ENCODE measurements at regions not wholly inside any gene's neighbourhood (a gene's known extent, or its start where the extent isn't known, plus 50 kb on each side); places are given as distances from the start of the nearest gene placed in this dataset.

DNA sequence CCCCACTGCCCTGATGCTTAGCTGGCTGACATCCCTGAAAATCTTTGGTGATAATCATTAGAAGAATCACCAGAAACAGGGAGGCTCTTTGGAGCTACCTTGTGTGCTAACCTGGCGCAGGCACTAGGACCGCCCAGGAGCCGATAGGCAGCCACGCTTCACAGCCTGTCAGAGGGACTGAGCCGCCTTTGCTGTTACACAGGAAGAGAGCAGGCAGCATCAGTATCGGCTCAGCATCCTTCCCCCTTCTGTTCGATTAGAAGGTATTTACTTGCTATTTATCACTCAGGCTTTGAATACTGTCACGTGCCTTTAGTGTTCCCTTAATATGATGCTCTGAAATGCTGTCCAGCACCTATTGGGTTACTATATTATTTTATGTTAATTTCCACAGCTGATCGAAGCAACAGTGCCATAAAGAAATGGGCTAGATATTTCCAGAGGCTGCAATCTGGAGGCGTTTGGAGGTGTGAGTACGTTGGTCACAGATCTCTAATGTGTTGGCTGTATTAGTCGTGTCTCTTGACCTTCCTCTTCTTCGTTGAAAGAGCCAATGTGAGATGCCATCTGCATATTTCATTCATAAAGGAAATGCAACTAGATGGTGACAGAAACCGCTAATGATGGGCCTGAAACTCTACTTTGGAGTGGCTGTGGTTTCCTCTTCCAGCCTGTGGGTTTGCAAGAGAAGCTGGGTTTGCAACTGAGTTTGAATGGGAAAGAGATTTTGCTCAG is 110.4 kb upstream of the RAB27B start:
- DNase-seq, result peak; percentile 96

DNA sequence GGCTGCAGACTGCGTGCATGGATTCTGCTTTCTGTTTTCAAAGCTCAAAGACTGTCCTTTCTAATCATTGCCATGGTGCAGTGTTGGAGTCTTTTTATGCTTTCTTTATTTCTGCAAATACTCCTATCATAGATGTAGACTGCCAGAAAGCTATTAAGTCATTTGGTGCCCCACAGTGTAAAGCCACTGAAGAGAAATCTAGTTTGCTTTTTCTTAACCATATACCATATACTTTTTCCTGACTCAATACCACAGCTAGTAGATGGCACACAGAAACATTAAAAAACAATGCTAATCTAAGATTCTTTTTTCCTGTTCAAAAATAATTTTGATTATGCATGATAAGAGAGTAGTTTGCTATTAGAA is 109.9 kb upstream of the RAB27B start:
- DNase-seq, result no peak

DNA sequence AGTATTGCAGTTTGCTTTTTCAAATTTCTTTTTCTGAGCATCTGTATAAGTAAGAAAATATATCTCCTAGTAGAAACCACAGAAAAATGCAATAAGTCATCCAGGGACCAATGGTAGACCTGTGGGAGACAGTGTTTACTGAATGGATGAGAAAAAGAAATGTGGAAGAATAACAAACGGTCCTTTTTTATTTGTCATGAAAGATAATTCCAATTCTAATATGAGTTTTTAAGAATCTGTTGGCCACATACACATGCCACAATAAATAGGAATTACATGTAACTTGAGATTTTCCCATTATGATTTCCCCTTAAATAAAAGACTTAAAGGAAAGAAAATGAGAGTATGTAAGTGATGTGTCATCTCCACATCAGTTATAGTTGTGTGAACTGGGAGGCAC is 107.7 kb upstream of the RAB27B start:
- DNase-seq, result no peak

DNA sequence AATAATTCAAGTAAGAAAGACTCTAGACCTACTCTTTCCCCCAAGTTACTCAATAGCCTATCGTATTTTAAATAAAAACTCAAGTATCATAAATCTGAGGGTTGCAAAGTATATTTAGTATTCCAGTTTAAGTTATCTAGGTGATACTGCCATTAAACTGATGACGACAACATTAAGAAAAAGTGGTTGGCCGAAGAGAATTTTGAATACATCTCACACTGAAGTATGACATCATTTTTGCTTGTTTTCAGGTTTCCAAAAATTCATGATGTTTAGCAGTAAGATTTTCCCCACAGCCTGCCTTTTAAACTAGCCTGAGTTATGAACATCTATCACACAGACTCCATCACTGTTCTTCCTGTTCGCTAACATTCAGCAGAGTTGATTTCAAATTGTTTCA is 102.1 kb upstream of the RAB27B start:
- DNase-seq, result no peak

DNA sequence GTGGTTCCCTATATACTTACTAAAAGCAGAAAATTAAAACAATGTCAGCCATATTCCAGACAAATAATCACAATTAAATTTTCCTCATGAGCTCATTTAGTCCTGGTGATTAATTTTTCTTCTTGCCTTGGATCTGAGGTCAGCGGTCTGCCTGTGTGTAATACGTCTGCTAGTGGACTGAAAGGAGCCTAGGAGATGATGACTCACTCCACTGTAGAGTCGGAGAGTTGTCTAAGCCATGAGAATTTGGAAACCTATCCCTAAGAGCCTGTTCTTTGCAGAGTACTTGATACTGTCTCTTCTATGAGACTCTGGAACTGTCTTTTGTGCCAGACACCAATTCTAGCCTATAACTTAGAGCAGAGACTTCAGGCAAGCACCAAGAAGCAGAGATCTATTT is 94.2 kb upstream of the RAB27B start:
- peak; percentile 85 for DNase-seq

DNA sequence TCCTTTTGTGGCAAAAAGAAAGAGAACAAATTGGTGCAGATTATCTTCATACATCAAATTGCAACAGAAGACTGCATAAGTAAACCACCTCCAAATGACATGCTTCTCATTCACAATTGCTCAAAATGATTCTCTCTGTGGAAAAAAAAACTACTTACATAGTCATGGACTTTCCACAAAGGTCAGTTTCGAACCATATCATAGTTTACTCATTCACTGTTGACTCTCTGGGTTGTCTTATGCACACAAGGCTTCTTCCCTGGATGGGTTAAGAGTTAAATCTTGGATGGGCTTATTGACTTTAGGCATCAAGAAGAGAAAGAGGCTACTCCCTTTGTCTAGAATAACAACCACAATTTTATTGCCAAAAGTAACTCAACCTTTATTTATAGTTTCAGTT is 91.3 kb upstream of the RAB27B start:
- DNase-seq, result peak; percentile 12

DNA sequence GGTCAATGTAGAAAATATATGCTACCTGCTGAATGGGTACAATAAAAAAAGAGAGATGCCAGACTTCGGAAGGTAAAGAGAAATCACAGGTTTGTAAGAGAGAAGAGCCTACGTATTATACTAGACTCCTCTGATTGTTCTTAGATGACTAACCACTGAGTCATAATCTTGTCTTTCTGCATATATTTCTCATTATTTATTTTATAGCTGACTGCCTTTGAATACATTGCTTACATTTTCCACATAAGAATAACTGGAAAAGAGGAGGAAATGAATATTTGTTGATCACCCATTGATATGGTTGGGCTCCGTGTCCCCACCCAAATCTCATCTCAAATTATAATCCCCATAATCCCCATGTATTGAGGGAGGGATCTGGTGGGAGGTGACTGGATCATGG is 90.3 kb upstream of the RAB27B start:
- no peak for DNase-seq

DNA sequence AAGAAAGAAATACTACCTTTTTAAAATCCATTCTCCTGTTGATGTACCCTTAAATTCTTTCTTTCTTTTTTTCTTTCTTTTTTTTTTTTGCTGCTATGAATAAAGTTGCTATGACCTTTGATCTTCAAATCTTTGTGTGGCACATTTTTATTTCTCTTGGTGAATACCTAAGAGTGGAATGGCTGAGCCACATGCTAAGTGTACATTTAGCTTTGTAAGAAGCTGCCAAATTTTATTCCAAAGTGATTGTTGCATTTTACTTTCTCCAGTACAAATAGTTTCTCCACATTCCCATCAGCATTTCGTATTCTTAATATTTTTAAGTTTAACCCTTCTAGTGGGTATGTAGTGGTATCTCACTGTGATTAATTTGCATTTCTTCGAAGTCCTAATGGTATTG is 88.8 kb upstream of the RAB27B start:
- DNase-seq, result no peak

DNA sequence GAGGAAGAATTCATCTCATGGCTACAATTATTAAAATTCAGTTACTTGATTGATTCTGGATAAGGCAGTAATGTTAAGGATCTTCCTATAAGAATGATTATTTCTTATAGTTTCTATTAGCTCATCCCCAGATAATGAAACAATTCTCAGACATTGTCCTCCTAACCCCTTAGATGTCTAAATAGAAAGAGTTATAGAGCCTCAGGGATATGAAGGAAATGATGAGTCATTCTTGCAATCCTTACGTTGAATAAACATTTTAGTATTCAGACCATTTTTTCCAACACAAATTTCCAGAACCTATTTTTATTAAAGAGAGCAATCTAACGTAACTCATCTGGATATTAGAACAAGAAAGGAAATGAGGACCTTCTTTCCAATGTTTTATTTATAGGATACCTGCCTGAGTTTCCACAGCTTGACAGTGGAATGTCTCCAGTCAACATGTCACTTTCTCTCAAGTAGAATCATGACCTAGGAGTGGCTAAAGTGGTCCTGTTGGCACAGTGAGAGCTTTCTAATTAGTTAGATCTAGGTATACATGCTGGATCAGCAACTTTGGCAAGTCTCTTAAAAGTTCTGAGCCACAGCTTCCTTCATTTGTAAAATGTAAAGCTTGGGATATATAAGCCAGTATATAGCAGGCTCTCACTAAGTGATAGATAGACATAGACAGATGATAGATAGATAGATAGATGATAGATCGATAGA is 88.0 kb upstream of the RAB27B start:
- no peak for DNase-seq

DNA sequence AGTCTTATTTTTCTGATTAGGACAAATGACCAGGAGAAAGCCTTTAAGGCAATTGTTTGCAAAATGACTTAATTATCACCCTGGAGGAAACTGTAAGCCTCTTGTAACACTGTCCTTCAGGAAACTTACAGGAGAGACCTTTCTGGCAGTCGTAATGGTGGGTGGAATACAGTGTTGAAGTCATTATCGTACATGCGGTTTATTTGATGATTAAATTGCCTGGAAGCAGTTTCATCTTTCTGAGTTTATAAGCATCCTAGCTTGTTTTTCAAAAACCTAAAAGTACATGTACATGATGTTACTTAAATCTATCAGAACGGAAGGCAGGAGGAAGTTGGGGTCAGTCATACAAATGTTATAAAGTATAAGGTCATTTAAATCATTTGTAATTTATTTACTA is 86.2 kb upstream of the RAB27B start:
- DNase-seq, result no peak

DNA sequence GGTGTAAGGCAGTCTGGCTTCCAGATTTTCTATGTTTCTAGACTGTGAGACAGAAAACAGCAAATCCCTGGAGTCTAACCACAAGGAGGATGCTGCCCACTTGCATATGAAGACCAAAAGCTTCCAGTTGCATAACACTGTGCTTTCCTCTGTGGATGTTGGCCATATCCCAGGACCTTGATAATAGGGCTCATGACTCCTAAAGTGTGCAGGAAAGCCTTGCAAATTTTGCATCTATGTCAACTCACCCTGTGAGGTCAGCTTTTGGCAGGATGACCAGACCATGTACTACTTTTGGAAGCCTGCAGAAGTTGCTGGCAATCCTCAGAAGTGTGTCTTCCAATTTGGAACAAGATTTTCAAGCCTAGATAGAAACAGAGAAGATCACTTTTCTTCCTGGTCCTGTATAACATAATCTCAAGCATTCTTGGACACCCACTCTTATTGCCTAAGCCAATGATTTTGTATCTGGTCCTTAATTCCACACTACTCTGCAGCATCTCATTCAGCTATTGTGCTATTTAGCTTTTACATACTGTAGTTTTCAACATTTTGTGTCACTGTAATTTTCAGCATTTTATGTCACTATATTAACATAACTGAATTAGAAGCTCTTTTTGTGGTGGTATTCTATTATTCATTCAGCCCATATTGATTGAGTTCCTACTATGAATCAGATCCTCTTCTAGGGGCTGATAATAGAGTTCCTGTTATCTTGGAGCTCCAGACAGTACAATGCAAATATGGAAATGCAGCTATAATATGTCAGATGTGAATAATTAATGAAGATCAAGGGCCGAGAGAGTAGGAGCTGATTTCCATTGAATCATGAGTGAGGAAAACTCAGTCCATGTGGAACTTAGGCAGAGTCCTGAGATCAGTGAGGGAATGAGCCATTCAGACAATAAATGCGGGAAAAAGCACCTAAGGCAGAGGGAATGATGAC is 85.3 kb upstream of the RAB27B start:
- DNase-seq, result no peak

DNA sequence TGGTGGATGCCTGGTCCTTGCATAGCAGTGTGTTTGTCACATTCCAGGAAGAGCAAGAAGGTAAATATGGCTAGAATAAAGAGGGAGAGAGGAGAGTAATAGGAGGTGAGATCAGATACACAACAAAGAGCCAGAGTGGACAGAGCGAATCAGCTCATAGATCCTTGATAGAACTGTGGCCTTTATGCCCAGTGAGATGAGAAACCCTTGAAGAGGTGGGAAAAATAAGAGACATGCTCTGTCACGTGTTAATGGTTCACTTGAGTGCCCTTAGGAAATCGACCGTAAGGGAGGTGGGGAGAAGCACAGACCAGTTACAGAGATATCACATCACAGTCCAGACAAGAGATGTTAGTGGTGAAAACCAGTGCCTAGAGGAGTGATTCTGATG is 84.7 kb upstream of the RAB27B start:
- no peak for DNase-seq

DNA sequence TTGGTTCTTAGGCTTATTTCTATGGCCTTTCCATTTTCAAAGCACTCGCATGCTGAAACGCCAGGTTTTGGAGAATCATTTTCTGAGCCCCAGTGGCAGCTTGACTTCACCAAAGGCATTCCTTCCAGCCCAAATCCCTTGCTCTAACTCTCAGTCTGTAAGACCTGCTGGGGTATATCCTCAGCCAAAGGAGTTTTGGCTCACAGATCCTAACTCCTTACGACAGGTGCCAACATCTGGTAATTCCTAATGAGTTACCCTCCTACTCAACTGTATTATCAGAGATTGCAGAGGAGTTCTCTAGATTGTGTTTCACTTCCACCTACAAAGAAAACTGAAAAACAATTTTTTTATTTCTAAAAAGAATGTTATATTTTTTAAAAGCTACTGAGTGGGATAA is 79.0 kb upstream of the RAB27B start:
- no peak for DNase-seq

DNA sequence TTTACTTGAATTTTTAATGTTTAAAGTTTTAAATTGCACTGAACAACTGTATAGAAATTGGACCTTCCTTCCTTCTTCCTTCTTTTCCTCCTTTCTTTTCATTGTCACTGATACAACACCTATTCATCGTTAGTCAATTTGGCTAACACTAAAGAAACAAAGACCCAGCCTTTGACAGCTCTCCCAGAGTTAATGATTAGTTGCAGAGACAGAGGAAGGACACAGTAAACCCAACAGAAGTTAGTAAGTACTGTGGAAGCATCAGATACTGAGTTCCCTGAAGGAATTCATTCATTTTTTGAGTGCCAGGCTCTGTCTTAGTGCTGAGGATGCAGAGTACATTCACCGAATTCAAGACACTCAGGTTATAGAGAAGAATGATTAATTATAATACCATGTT is 77.9 kb upstream of the RAB27B start:
- DNase-seq, result no peak

DNA sequence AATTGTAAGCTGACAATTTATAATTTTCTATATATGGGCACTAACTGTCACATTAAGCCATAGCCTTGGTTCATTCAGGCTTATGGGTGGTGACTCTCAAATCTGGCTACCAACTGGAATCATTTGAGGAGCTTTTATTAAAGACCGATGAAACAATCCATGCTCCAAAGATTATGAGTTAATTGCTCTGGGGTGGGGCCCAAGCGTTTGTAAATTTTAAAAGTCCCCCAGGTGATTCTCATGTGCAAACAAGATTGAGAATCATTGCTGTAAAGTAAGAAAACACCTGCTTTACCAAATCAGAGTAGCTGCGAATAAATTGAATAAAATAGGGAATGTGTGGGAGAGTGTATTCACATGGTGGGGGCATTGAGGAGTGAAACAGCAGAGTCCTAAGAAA is 76.1 kb upstream of the RAB27B start:
- DNase-seq, result no peak

DNA sequence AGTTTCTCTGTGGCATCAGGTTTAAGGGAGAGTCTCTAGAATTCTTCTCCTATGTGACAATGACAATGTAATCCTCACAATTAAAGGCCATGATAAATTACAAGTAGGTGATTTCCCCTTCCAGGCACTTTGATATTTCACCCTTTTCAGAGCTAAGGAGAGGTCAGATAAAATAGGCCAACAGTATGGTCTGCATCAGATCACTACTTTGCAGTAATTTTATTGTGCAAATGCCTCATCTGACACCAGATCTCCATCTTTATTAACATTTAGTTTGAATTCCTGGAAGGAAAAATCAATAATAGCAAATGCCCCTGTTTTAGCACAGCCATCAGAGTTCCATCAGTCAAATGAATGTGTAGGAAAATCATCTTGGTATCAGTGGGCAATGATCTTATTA is 72.8 kb upstream of the RAB27B start:
- no peak for DNase-seq

DNA sequence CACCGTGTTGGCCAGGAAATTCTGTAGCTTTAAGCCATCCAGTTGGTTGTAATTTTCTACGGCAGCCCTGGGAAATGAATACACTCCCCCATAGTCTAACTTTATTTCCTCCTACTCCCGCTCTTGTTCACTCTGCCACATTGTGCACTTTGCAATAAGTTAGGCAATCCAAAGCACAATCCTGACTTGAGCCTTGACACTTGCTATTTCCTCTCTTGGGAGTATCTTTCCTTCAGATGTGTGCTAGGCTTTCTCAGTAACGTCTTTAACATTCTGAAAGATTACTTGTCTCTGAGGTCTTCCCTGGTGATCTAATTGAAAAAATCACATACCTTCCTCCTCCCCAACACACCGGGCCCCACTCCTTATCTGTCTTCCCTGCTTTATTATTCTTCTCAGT is 65.9 kb upstream of the RAB27B start:
- DNase-seq, result peak; percentile 66

DNA sequence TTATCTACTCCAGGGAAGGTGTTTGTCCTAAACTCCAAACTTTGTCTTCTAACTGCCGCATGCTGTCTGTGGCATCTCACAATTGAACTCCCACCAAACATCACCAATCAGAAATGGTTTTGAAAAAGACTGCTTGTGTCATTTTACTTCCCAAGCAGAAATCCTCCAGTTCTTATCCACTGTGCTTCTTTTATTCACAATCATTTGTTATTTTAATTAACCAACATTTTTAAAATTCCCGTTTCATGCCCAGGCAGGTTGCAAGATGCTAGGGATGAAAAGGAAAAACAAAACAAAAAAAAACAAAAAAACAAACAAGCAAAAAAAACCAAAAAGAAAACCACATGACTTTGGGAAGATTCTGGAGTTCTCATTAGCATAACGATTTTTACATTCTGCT is 63.5 kb upstream of the RAB27B start:
- no peak for DNase-seq

DNA sequence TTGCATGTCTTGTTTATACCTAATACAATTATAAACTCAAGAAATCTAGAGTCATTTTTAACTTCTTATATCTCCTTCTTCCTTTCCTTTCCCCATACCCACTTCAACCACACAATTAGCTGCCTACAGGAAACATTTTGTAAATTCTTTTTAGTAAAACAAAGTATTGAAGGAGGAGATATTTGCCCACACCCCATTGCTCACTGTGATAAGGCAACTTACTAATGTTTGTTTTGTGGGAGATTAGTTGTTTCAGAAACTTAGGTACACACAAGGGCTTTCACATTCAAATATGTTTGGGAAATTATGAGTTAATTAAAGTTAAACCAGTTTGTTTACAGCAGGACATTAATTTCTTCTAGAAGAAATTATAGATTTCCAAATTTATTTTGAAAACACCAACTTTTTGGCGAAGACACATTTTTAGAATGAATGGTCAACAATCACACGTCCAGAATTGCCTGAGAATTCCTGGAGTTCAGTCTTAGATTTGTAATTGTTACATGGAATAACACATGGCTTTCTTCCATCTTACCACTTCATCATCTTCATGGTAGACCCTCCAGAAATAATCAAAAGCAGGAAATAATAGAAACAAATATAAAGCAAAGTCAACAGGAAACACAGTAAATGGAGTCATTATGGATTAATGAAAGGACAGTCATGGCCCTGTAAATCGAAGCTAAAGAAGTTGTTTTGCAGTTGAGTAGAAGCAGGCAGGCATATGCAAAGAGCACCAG is 62.5 kb upstream of the RAB27B start:
- no peak for DNase-seq

DNA sequence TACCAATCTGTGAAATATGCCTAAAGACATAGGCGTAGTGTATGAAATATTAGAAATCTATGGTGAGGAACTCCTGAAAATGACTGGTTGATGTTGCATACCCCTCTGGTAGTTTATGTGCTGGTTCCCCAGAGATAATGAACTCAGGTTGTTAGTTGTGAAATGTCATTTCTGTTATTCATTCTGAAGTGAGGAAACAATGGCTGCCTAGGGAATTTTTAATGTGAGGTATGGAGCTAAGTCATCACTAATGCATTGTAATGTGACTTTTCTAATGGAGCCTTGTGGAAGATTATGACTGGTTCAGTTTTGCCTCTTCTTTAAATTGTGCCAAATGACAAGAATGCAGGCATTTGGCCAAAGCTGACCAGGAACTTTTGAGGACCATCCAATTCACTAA is 61.6 kb upstream of the RAB27B start:
- no peak for DNase-seq

DNA sequence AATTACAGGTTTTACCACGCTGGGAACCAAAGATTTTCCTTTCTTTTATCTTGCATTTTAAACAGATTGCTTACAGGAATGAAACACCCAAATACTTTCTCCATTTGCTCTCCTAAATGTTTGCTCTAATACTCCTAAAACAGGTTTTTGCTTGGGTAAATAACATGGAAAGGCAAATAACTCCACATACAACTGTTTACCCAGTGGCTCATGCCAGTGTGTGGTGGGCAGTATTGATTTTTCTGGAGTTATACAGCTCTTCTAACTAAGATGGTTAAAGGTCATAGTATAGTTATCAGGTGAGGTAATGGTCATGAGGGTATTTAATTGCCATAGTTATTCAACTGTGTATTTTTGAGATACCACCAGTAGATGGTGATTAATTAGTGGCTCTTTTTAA is 61.2 kb upstream of the RAB27B start:
- DNase-seq, result no peak

DNA sequence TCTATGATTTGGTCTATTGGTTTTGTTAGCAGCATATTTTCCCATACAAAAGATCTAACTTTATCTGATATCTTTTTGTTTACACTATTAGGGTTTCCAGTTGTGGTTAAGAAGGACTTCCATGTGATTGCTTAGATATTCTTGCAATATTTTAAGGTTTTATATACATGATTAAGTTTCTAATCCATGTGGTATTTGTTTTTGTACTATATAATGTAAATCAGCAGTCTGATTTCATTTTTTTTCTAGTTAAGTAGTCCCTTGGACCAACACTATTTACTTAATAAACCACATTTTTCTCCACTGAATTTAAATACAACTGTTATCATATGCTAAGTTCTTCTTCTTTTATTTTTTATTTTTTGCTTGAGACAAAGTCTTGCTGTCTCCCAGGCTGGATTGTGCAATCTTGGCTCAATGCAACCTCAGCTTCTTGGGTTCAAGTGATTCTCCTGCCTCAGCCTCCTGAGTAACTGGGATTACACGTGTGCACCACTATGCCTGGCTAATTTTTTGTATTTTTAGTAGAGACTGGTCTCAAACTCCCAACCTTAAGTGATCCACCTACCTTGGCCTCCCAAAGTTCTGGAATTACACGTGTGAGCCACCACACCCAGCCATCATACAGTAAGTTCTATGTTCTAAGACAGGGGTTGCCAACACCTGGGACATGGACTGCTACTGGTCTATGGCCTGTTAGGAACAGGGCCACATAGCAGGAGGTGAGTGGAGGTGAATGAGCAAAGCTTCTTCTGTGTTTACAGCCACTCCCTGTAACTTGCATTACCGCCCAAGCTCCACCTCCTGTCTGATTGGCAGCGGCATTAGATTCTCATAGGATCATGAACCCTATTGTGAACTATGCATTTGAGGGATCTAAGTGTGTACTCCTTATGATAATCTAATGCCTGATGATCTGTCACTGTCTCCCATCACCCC is 58.5 kb upstream of the RAB27B start:
- DNase-seq, result peak; percentile 7
